HG03280 (cell line): ENCODE measurements at regions not wholly inside any gene's neighbourhood (a gene's known extent, or its start where the extent isn't known, plus 50 kb on each side); places are given as distances from the start of the nearest gene placed in this dataset.

ENCODE experiments used
- ATAC-seq: cut with Tn5 transposase; IDR thresholded peaks from one replicate; pipeline ENCODE4 v1.9.1; 2021; ENCODE audit warnings: mild to moderate bottlenecking, moderate library complexity; ENCODE audit not compliant: unreplicated experiment

GRCh38 chr2:14826518-14826917 is 194.0 kb downstream of the LRATD1 start:
- no peak for ATAC-seq

- ATAC-seq: no peak
Measured at GRCh38 chr2:14827226-14828023, 194.9 kb downstream of the LRATD1 start.

- ATAC-seq: no peak
Measured at GRCh38 chr2:14828223-14828622, 195.7 kb downstream of the LRATD1 start.

- ATAC-seq: no peak
Measured at GRCh38 chr2:14828968-14829367, 196.5 kb downstream of the LRATD1 start.

- no peak for ATAC-seq
Measured at GRCh38 chr2:14831458-14831857, 198.9 kb downstream of the LRATD1 start.

GRCh38 chr2:14843507-14844204 is 211.1 kb downstream of the LRATD1 start:
- no peak for ATAC-seq

GRCh38 chr2:14855751-14856150 is 223.2 kb downstream of the LRATD1 start:
- ATAC-seq: no peak

DNA sequence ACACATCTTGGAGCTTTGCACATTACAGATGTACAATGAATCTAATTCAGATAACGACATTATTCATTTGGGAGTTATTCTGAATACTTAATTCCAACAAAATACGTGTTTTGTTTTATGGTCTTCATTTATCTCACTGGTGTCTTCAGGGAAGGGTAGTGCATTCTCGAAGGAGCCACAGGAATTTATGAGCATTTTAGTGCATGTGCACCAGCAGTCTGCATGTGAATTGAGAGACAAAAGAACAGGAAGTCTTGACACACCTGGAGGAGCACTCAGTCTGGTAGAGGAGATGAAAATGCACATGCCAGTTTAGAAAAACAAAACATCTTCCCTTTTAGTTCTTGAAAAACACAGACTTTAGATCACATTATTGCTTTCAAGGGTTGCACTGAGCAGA is 228.7 kb downstream of the LRATD1 start:
- ATAC-seq: no peak

DNA sequence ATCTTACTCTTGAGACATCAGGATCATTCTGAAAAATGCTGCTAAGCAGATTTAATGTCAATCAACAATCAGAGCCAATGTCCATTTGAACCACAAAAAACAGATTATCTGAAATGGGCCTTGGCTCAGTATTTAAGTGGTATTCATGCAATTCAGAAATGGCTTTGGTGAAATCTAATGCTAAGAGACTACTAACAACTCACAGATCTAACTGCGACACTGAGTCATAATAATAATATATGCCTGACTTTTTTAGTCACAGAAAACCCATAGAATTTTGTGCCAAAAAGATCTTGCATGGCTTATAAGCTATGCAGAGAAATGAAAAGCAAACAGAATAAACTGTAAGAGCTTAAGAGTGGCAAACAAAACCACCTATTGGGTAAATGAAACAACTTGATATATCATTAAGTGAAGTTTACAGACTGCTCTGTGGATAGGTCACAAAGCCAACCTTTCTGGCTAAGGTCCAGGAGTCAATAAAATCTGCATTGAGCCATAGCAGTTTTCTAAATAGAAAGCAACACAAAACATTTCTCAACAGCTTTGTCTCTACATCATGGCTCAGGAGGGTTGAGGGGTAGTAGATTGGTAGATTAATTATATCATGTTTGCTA is 234.3 kb downstream of the LRATD1 start:
- no peak for ATAC-seq

- no peak for ATAC-seq
Measured at GRCh38 chr2:14867853-14868252, 235.3 kb downstream of the LRATD1 start.

- no peak for ATAC-seq
Measured at GRCh38 chr2:14872779-14873325, 240.3 kb downstream of the LRATD1 start.

- no peak for ATAC-seq
Measured at GRCh38 chr2:14881651-14882327, 249.3 kb downstream of the LRATD1 start.

DNA sequence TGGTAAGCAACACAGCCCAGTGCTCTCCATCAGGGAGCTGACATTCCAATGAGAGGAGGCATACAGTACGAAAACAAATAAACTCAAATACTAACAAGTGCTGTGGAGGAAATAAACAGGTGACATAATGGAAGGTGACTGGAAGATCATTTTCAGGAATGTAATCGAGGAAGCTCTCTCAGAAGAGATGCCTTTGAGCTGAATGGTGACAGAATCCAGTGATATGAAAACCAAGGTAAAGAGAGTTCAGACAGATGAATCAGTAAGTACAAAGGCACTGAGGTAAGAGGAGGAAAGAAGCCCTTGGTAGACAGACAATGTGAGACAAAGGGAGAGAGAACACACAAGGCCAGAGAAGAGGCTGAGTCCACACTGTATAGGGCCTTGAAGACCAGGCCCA is 252.1 kb downstream of the LRATD1 start:
- no peak for ATAC-seq

GRCh38 chr2:14891546-14891945 is 259.0 kb downstream of the LRATD1 start:
- no peak for ATAC-seq

DNA sequence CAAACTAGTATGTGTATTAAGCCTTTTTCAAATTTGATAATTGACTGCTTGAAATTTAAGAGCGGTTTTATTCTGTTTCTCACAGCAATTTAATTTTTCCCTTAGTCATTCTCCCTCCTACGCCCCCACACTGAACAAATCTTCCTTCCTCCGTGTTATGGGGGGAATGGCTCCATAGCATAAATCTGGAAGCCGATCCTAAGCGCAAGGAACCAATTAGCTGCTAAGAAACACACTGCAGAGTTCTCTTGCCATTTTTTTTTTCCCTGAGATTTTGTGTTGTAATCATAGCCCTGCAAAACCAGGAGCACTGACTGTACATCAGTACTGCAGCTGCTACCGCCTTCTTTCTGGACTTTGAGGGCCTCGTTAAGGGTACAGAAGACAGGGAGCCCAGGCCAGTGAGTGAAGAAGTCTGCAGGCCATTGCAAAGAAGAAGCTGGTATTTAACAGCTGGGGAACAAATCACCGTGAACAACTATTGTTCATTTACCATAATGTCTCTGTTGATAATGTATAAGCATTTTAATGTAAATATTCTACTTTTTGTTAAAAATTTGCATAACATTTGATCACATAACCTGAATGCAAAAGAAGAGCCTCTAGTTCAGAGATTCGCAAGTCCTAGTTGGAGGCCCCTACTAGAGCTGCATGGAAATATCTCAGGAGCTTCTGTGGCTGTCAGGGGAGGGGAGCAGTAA is 264.0 kb downstream of the LRATD1 start:
- ATAC-seq: no peak

GRCh38 chr2:14899621-14900414 is 267.3 kb downstream of the LRATD1 start:
- no peak for ATAC-seq

DNA sequence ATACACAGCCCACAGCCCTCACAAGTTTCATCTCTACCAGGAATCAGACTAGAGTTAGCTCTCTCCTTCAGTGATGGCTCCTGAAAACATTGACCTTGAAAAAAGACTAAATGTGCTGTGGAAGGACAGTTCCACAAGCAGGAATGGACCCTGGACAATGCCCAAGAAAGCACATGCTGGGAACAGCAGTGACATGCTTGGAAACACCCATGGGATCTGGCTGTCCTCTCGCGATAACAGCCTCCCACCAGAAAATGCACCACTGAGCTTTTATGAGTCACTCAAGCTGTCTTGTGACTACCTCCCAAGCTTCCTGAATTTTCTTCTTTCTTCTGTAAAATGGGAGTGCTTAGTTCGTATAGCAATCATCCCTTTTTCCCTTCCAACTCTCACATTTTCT is 269.2 kb downstream of the LRATD1 start:
- no peak for ATAC-seq

- ATAC-seq: no peak
Measured at GRCh38 chr2:14902953-14903352, 270.4 kb downstream of the LRATD1 start.

DNA sequence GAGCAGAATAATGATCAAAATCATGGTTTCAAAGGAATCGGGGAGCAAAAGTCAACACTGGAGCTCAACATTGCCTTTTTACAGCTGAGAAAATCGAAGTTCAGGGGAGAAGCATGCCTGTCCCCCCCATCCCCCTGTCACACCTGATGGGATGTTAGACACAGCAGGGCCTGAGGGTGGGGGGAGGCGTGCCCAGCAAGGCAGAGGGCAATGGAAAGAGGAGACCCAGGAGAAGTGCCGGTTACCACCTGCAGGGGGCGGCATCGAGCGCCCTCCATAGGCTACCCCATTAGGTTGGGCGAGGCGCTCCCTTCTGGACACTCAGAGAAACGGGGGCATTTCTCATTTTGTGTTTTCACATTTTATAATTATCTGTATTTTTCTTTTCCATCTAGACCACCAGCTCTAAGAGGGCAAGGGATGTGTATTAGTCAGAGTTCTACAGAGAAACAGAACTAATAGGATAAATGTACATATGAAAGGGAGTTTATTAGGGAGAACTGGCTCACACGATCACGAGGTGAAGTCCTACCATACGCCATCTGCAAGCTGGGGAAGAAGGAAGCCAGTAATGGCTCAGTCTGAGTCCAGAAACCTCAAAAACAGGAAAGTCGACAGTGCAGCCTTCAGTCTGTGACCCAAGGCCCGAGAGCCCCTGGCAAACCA is 271.3 kb downstream of the LRATD1 start:
- peak; percentile 99 for ATAC-seq
